22Rv1 (cell line): ENCODE measurements at regions not wholly inside any gene's neighbourhood (a gene's known extent, or its start where the extent isn't known, plus 50 kb on each side); places are given as distances from the start of the nearest gene placed in this dataset.

Experiments used
- ZFX ChIP-seq: fragments of 450-650 bp; IDR thresholded peaks from 2 replicates; pipeline ENCODE4 v1.6.1; 2017; ENCODE audit warnings: antibody characterized with exemption, borderline replicate concordance
- TF ChIP-seq, protein P1 (sequence below): fragments of 450-650 bp; IDR thresholded peaks from 2 replicates; pipeline ENCODE4 v1.5.1; 2017; ENCODE audit warnings: mild to moderate bottlenecking

DNA sequence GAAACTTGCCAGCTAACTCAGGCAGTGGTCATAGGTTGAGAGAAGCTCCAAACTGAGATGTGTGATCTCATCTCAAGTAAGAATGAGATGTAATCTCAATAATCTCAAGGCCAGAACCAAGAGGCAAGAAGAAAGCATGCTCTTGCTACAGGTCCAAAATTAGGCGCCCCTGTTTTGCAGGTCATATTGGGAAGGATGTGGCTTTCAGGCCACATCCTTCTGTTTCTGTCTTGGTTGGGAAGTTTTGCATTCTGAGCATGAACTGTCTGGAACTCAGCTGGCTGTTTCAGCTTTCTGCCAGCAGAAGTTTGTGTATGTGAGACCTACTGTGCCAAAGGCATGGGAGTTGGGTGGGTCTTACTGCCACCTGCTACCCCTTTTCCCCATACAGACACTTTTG lies 67.5 kb upstream of the MS4A8 start:
- TF ChIP-seq, protein P1, sequence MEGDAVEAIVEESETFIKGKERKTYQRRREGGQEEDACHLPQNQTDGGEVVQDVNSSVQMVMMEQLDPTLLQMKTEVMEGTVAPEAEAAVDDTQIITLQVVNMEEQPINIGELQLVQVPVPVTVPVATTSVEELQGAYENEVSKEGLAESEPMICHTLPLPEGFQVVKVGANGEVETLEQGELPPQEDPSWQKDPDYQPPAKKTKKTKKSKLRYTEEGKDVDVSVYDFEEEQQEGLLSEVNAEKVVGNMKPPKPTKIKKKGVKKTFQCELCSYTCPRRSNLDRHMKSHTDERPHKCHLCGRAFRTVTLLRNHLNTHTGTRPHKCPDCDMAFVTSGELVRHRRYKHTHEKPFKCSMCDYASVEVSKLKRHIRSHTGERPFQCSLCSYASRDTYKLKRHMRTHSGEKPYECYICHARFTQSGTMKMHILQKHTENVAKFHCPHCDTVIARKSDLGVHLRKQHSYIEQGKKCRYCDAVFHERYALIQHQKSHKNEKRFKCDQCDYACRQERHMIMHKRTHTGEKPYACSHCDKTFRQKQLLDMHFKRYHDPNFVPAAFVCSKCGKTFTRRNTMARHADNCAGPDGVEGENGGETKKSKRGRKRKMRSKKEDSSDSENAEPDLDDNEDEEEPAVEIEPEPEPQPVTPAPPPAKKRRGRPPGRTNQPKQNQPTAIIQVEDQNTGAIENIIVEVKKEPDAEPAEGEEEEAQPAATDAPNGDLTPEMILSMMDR = no peak
- no peak for TF ChIP-seq ZFX
